ENCODE measurements at regions not wholly inside any gene's neighbourhood (a gene's known extent, or its start where the extent isn't known, plus 50 kb on each side); places are given as distances from the start of the nearest gene placed in this dataset.
"Not testable (repeated sequence)": the region's sequence is repeated elsewhere in the genome, so short reads cannot be mapped to it uniquely, and the experiment has no call there.

GRCh38 chr16:31754998-31755615 is 118.5 kb upstream of the ZNF267 start:
- no peak for DNase-seq

DNA sequence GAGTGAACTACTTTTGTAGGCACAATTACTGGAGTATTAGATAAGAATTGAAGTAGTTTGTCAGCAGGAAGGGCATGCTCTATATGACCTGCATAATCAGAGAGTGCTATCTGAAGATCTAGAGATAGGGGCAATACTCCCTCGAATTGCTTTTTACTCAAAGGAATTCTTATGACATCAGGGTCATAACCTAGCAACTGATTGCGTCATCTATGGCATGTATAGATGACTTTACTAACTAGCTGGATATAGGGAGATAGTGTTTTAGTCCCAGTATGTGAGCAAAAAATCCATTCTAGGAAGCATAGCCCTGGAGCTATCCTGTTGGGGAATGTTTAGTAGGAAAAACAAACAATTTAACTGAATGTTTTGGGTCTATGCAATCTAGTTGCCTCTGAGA is 109.5 kb upstream of the ZNF267 start:
- no peak for DNase-seq

- no peak for DNase-seq
These were observed 106.3 kb upstream of the ZNF267 start for GRCh38 chr16:31767267-31767666.

GRCh38 chr16:31780342-31780741 is 93.3 kb upstream of the ZNF267 start:
- no peak for DNase-seq

- DNase-seq = no peak
These were observed 88.5 kb upstream of the ZNF267 start for GRCh38 chr16:31785126-31785525.

- no peak for DNase-seq
These were observed 66.5 kb upstream of the ZNF267 start for GRCh38 chr16:31807086-31807485.

DNA sequence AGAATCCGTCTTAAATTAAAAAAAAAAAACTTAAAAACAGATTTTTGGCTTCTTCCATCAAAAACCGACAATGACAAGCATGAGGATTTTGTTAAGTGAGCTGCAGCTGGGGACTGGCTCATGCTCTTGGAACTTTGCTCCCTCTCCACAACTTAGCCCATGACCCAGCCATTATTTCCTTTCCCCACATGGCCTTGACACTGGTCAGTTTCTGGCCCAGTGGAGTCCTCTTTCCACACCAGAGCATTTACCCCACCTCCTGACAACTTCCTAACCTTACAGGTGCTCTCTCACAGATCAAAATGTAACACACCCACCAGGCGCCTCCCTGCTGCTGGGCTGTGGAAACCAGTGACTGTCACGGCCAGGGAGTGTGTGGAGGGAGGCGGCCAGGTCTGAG is 62.7 kb upstream of the ZNF267 start:
- DNase-seq = no peak

- not testable (repeated sequence) for DNase-seq
These were observed 57.5 kb upstream of the ZNF267 start for GRCh38 chr16:31816141-31816540.

GRCh38 chr16:31819386-31819785 is 54.2 kb upstream of the ZNF267 start:
- no peak for DNase-seq

- no peak for DNase-seq
These were observed 53.7 kb upstream of the ZNF267 start for GRCh38 chr16:31819948-31820347.

Measured in T1000 (cell line).